IMR-90 (cell line): ENCODE measurements at regions not wholly inside any gene's neighbourhood (a gene's known extent, or its start where the extent isn't known, plus 50 kb on each side); places are given as distances from the start of the nearest gene placed in this dataset.

Source experiments
- ATAC-seq: fragments of 200-7000 bp; cut with Tn5 transposase; 2 replicates; pipeline ENCODE4 v1.9.1; 2020; ENCODE audit warnings: low read depth, mild to moderate bottlenecking, moderate library complexity
- BruUV-seq: library from RNA; stranded (reverse); fragments of 400-500 nt; replicated peaks from 2 replicates; lab custom pipeline; 2021; lab: Mats Ljungman, UMichigan
- CTCF ChIA-PET: fragments of 300-600 bp; formaldehyde crosslinking; extraction: SDS; loops from one replicate; lab custom pipeline; 2021; ENCODE audit warnings: antibody characterized with exemption; lab: Yijun Ruan, JAX
- POLR2A ChIA-PET: fragments of 300-600 bp; sonication (Branson Sonifier 250); formaldehyde crosslinking; loops from one replicate; lab custom pipeline; 2022; ENCODE audit warnings: antibody characterized with exemption; ENCODE audit not compliant: unreplicated experiment; lab: Charles Lee
- DNase-seq: peaks from one replicate; pipeline ENCODE4 v3.0.0; 2013
- H2AFZ ChIP-seq: replicated peaks from 2 replicates; pipeline ENCODE3; 2013; ENCODE audit warnings: low read length, mild to moderate bottlenecking; ENCODE audit not compliant: poor library complexity
- H2AK5ac ChIP-seq: 2 replicates; pipeline ENCODE4 v1.6.1; 2013; ENCODE audit warnings: low read depth, low read length, inconsistent platforms
- H2AK9ac ChIP-seq: replicated peaks from 2 replicates; pipeline ENCODE3; 2013; ENCODE audit warnings: mild to moderate bottlenecking, low read depth, low read length, moderate library complexity; ENCODE audit not compliant: poor library complexity
- H2BK120ac ChIP-seq: 2 replicates; pipeline ENCODE4 v1.6.1; 2013; ENCODE audit warnings: low read depth, low read length, inconsistent platforms
- H2BK15ac ChIP-seq: 3 replicates; pipeline ENCODE4 v1.6.1; 2013; ENCODE audit warnings: low read depth, low read length, inconsistent platforms
- H2BK20ac ChIP-seq: 2 replicates; pipeline ENCODE4 v1.6.1; 2013; ENCODE audit warnings: low read depth, mild to moderate bottlenecking, inconsistent platforms, low read length, moderate library complexity
- H2BK5ac ChIP-seq: 2 replicates; pipeline ENCODE4 v1.6.1; 2013; ENCODE audit warnings: mild to moderate bottlenecking, low read depth, low read length, inconsistent platforms; ENCODE audit not compliant: poor library complexity, severe bottlenecking
- H3K14ac ChIP-seq: replicated peaks from 2 replicates; pipeline ENCODE4 v1.6.1; 2013; ENCODE audit warnings: low read depth, low read length, inconsistent platforms
- H3K18ac ChIP-seq: 2 replicates; pipeline ENCODE4 v1.6.1; 2013; ENCODE audit warnings: low read depth, low read length, control low read depth
- H3K23ac ChIP-seq: 2 replicates; pipeline ENCODE4 v1.6.1; 2013; ENCODE audit warnings: low read depth, low read length, inconsistent platforms
- H3K27ac ChIP-seq: 2 replicates; pipeline ENCODE4 v1.5.1; 2013; ENCODE audit warnings: mild to moderate bottlenecking, control low read depth, low read length; ENCODE audit not compliant: insufficient read depth
- H3K27me3 ChIP-seq: 2 replicates; pipeline ENCODE4 v1.6.1; 2013; ENCODE audit warnings: low read length; ENCODE audit not compliant: control insufficient read depth, insufficient read depth
- H3K36me3 ChIP-seq: 2 replicates; pipeline ENCODE4 v1.6.1; 2013; ENCODE audit warnings: low read length, mixed read lengths; ENCODE audit not compliant: control insufficient read depth, insufficient read depth
- H3K4ac ChIP-seq: 2 replicates; pipeline ENCODE4 v1.6.1; 2013; ENCODE audit warnings: low read depth, low read length, inconsistent platforms
- H3K4me1 ChIP-seq: 2 replicates; pipeline ENCODE4 v1.6.1; 2013; ENCODE audit warnings: low read length, mixed read lengths; ENCODE audit not compliant: control insufficient read depth, insufficient read depth
- H3K4me2 ChIP-seq: 2 replicates; pipeline ENCODE4 v1.6.1; 2013; ENCODE audit warnings: low read depth, mild to moderate bottlenecking, control low read depth, low read length, moderate library complexity
- H3K4me3 ChIP-seq: 2 replicates; pipeline ENCODE4 v1.5.1; 2013; ENCODE audit warnings: low read depth, mild to moderate bottlenecking, control low read depth, low read length, moderate library complexity; ENCODE audit not compliant: insufficient read depth
- H3K56ac ChIP-seq: 2 replicates; pipeline ENCODE4 v1.6.1; 2013; ENCODE audit warnings: low read length, inconsistent platforms; ENCODE audit not compliant: insufficient read depth; ENCODE audit errors: extremely low read depth
- H3K79me1 ChIP-seq, 2 experiments: 2 replicates each; pipeline ENCODE4 v1.6.1; 2013; ENCODE audit warnings: low read length in 2 of 2, inconsistent platforms in 1 of 2, low read depth in 1 of 2
- H3K9ac ChIP-seq: 2 replicates; pipeline ENCODE4 v1.6.1; 2013; ENCODE audit warnings: low read depth, low read length, control low read depth
- H3K9me1 ChIP-seq: 2 replicates; pipeline ENCODE4 v1.6.1; 2013; ENCODE audit warnings: low read length, inconsistent platforms; ENCODE audit not compliant: insufficient read depth
- H3K9me3 ChIP-seq: 2 replicates; pipeline ENCODE4 v1.6.1; 2013; ENCODE audit warnings: low read length; ENCODE audit not compliant: control insufficient read depth, insufficient read depth
- H4K20me1 ChIP-seq: 2 replicates; pipeline ENCODE4 v1.6.1; 2013; ENCODE audit warnings: low read length, inconsistent platforms; ENCODE audit not compliant: insufficient read depth
- H4K5ac ChIP-seq: 2 replicates; pipeline ENCODE4 v1.6.1; 2013; ENCODE audit warnings: mild to moderate bottlenecking, low read depth, low read length, control low read depth
- H4K8ac ChIP-seq, 2 experiments: 2 replicates each; pipeline ENCODE4 v1.6.1; 2013; ENCODE audit warnings: low read depth in 2 of 2, low read length in 2 of 2, control low read depth in 1 of 2, inconsistent platforms in 1 of 2
- H4K91ac ChIP-seq: 2 replicates; pipeline ENCODE4 v1.6.1; 2013; ENCODE audit warnings: low read depth, low read length, inconsistent platforms; ENCODE audit not compliant: insufficient read depth
- CEBPB ChIP-seq: IDR thresholded peaks from 2 replicates; pipeline ENCODE4 v1.6.1; 2012; ENCODE audit warnings: low read depth, low read length, improper control_type of control experiment
- CHD1 ChIP-seq: IDR thresholded peaks from 2 replicates; pipeline ENCODE4 v1.6.1; 2012; ENCODE audit warnings: low read depth, low read length, improper control_type of control experiment
- FOS ChIP-seq: fragments of 150-350 bp; IDR thresholded peaks from 2 replicates; pipeline ENCODE4 v1.6.1; 2016; ENCODE audit warnings: low read depth, low read length
- MAFK ChIP-seq: IDR thresholded peaks from 2 replicates; pipeline ENCODE4 v1.6.1; 2012; ENCODE audit warnings: low read depth, low read length, improper control_type of control experiment
- MAZ ChIP-seq: IDR thresholded peaks from 2 replicates; pipeline ENCODE4 v1.6.1; 2012; ENCODE audit warnings: low read depth, mild to moderate bottlenecking, low read length, improper control_type of control experiment, moderate library complexity, borderline replicate concordance
- MXI1 ChIP-seq: IDR thresholded peaks from 2 replicates; pipeline ENCODE4 v1.6.1; 2012; ENCODE audit warnings: low read depth, mild to moderate bottlenecking, low read length, moderate library complexity, borderline replicate concordance
- NFE2L2 ChIP-seq: fragments of 150-350 bp; IDR thresholded peaks from 2 replicates; pipeline ENCODE4 v1.6.1; 2016; ENCODE audit warnings: low read depth, mild to moderate bottlenecking, low read length
- RCOR1 ChIP-seq: IDR thresholded peaks from 2 replicates; pipeline ENCODE4 v1.6.1; 2012; ENCODE audit warnings: mild to moderate bottlenecking, low read length, improper control_type of control experiment; ENCODE audit not compliant: insufficient replicate concordance
- RFX5 ChIP-seq: IDR thresholded peaks from 2 replicates; pipeline ENCODE4 v1.8.0; 2012; ENCODE audit warnings: low read depth, mild to moderate bottlenecking, low read length, moderate library complexity
- WGBS, 2 experiments: methylation state at CpG; one replicate each; pipeline versions ENCODE4 v1.1.5 to v1.1.7; 2013; ENCODE audit warnings: missing lambda C conversion rate in 2 of 2; ENCODE audit not compliant: insufficient read length in 1 of 2; ENCODE audit errors: extremely low coverage in 2 of 2; 5-methylcytosine and 5-hydroxymethylcytosine counted together
- dilution Hi-C: fragments of 300-500 bp; cut with HindIII; formaldehyde crosslinking; loops from one replicate; pipeline ENCODE4 v1.14.3; 2018; ENCODE audit warnings: low sequenced_read_pairs; ENCODE audit not compliant: unreplicated experiment
- in situ Hi-C: fragments of 300-500 bp; cut with MboI; formaldehyde crosslinking; loops from 3 replicates; pipeline ENCODE4 v1.14.3; 2019; ENCODE audit warnings: low sequenced_read_pairs, inconsistent platforms, mixed read lengths
- intact Hi-C: fragments of 100-400 bp; cut with micrococcal nuclease; formaldehyde crosslinking; loops from 2 replicates; pipeline ENCODE4 v1.10.0; 2022
- TF ChIP-seq, protein P1 (sequence below): fragments of 150-350 bp; IDR thresholded peaks from 2 replicates; pipeline ENCODE4 v1.6.1; 2016; ENCODE audit warnings: low read depth, mild to moderate bottlenecking, low read length, moderate library complexity, borderline replicate concordance

DNA sequence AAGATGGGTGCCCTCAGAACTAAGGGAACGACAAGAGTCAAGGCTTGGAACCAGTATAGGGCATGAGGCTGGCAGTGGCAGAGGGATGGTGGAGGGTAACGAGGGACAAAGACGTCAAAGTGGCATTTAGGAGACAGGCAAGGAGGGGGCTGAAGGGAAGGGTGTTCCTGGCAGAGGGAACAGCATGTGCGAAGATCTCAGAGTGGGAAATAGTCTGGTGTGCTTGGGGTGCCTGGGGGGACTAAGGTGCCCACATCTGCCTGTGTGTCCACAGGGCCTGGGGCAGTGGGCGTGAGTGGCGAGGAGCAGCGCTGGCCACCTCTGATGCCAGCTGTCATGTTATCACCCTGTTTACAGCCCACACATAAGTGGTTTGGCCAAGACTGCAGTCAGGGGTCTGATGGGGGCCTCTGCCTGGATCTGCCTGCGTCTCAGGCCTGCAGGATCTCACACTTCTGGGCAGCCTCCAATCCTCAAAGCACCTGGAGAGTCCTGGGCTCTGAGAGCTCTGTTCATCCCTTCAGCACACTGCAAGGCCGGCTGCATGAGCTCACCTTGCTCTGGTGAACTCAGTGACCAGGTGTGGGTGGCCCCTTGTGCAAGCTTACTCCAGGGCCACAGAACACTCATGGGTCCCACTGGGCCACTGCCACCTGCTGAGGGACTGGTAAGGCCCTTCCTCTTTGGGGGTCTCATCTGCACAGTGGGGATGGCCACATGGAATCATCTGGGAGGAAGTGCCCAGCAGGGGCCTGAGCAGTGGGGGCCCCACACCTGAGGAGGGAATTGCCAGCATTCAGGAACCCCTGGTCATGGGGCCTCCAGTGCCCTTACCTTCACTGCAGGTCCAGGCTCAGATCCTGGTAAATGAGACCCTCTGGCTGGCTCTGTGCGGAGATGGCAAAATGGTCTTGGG lies 89.7 kb upstream of the SHISAL1 start:
- WGBS, 2 experiments: 84% methylated on average over 9 of the region's 10 CpGs; no CpG with 5 or more reads in 1 of the 2 experiments
- Histone ChIP-seq H3K27ac (no peak overlapping the region), H2BK15ac (no peak overlapping the region), H2BK20ac (no peak overlapping the region), H2BK120ac (no peak overlapping the region), H2BK5ac (no peak overlapping the region), H3K9me1 (no peaks in the 10 kb centered on the region), H4K8ac (no peak overlapping the region), H4K20me1 (no peaks in the 10 kb centered on the region), H3K14ac (no peak overlapping the region), H3K23ac (no peak overlapping the region), H3K4me3 (no peak overlapping the region), H3K27me3 (peaks cover 14% of the 10 kb centered on the region; the same call in 1 of the 2 replicates), H2AFZ (no peak overlapping the region), H3K4ac (no peak overlapping the region), H3K18ac (no peak overlapping the region), H4K91ac (no peak overlapping the region), H3K36me3 (no peaks in the 10 kb centered on the region), H3K4me1 (no peaks in the 10 kb centered on the region), H2AK9ac (no peak overlapping the region), H4K5ac (no peak overlapping the region), H3K79me1 (no peaks in the 10 kb centered on the region), H3K56ac (no peak overlapping the region), H3K4me2 (no peak overlapping the region), H3K9ac (no peak overlapping the region), H3K9me3 (no peaks in the 10 kb centered on the region), H2AK5ac (no peak overlapping the region)
- no peak for ATAC-seq
- no TSS peak for BruUV-seq
- TF ChIP-seq NFE2L2: no peak
- no peak for TF ChIP-seq MAZ
- TF ChIP-seq, protein P1, sequence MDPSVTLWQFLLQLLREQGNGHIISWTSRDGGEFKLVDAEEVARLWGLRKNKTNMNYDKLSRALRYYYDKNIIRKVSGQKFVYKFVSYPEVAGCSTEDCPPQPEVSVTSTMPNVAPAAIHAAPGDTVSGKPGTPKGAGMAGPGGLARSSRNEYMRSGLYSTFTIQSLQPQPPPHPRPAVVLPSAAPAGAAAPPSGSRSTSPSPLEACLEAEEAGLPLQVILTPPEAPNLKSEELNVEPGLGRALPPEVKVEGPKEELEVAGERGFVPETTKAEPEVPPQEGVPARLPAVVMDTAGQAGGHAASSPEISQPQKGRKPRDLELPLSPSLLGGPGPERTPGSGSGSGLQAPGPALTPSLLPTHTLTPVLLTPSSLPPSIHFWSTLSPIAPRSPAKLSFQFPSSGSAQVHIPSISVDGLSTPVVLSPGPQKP: no peak
- TF ChIP-seq MAFK: no peak
- no peak for TF ChIP-seq MXI1
- no peak for TF ChIP-seq CEBPB
- no peak for TF ChIP-seq CHD1
- no peak for TF ChIP-seq RFX5
- no peak for TF ChIP-seq FOS
- no peak for TF ChIP-seq RCOR1
- ChIA-PET POLR2A (no interaction called here), CTCF (no interaction called here)
- dilution Hi-C loops (no loop called here), in situ Hi-C loops (no loop called here), intact Hi-C loops (no loop called here)
- DNase-seq: no peak
